DMS53 (cell line): ENCODE measurements at regions not wholly inside any gene's neighbourhood (a gene's known extent, or its start where the extent isn't known, plus 50 kb on each side); places are given as distances from the start of the nearest gene placed in this dataset.
"Not testable (repeated sequence)": the region's sequence is repeated elsewhere in the genome, so short reads cannot be mapped to it uniquely, and the experiment has no call there.

Experiments
- DNase-seq: peaks from one replicate; lab custom pipeline; 2025; lab: John Stamatoyannopoulos, UW

DNA sequence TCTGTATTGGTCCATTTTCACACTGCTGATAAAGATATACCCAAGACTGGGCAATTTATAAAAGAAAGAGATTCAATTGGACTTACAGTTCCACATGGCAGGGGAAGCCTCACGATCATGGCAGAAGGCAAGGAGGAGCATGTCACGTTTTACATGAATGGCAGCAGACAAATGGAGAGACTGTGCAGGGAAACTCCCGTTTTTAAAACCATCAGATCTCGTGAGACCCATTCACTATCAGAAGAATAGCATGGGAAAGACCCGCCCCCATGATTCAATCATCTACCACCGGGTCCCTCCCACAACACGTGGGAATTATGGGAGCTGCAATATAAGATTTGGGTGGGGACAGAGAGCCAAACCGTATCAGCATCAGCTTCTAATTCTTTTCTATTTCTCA is 217.0 kb downstream of the ANAPC1 start:
- DNase-seq = no peak

DNA sequence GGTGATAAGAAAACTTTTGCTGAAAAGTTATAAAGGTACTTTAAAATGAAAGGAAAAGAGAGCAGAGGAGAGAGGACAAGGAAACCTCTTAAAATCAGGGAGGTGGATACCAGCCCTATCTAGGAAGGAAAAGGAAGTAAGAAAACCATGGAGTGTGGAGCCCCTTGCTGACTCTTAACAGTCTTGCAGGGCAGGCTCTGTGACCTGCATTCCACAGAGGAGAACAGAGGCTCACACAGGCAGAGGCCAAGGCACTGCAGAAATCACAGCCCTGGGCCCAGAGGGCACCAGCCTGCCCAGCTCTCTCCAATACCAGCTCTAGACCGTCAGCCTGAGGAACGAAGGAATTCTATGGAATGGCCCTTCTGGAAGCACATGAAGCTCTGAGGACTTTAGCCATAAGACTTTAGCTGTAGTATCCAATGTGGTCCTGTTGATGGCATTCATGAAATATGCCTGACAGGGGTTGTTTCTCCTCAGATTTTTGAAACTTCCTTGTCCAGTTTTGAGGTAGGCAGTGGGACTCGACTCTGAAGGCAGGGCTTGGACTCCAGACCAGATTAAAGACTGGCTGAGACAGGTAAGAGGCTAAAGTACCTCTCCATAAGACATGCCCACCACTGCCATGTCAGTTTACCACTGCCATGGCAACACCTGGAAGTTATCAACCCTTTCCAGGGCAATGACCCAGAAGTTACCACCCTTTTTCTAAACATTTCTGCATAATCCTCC is 216.3 kb downstream of the ANAPC1 start:
- peak; percentile 72 for DNase-seq

DNA sequence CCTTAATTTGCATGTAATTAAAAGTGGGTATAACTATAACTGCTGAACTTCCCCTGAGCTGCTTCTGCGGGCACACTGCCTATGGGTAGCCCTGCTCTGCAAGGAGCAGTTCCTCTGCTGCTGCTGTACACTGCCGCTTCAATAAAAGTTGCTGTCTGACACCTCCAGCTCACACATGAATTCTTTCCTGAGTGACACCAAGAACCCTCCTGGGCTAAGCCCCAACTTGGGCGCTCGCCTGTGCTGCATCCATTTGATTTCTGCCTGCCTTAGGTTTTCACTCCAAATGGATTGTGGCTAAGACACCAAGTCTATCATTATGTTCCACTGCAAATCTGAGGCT is 215.7 kb downstream of the ANAPC1 start:
- no peak for DNase-seq

DNA sequence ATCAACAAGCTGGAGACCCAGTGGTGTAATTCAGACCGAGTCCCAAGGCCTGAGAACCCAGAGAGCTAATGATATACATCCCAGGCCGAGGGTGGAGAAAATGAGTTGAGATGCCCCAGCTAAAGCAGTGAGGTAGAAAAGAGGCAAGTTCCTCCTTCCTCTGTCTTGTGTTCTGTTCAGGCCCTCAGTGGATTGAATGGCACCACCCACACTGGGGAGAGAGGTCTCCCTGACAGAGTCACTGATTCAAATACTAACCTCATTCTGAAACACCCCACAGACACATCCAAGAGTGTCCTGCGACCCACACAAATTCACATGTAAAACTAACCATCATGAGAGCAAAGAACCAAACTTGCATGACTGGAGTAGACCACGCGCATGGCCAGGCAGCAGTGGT is 215.3 kb downstream of the ANAPC1 start:
- DNase-seq = no peak

DNA sequence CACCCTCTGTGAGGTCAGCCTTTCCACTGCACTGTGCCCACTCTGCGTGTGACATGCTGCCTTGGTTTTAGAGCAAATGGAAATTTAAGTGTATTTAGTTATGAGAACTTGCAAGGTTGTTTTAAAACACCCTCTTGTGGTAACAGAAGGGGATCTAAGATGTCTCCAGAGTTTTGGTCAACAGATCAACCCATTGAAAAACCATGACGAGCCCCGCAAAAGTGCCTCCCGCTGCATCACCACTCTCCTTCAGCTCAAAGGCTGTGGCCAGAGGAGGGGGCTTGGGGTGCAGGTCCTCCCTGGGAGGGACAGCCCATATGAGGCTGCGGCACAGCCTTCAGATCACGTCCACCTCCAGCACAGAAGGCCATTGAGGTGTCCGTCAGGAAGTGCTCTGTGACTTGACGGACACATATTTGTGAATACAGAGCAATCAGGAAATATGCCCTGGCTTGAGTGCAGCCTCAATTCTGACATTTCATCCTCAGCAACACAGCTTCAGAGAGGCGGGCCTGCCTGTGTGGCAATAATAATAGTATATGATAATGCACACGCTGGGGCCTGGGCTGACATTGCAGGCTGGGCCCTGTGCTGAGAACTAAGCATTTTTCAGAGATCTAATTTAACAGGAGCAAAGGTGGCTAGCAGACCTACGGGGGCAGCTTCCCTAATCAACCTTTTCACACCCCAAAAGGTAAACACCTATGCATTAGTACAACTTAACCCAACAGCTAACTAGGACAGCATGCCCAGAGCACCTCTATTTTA is 213.9 kb downstream of the ANAPC1 start:
- DNase-seq = no peak

DNA sequence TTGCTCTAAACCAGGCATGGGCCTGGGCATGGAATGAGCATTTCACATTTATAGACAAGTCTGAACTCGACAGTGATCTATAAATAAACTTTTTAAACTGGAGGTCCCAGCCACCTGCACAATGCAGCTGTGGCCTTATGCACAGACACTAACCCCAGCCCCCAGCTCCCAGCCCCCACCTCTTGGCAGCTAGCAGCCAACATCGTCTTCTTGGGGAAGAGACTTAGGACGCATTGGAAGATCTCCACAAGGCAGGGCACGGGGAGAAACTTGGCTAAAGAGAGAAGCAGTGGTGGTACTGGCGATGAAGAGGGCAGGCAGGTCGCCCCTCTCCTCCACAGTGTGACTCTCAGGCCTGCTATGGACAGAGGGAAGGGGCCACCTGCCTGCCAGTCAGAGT is 213.2 kb downstream of the ANAPC1 start:
- no peak for DNase-seq

DNA sequence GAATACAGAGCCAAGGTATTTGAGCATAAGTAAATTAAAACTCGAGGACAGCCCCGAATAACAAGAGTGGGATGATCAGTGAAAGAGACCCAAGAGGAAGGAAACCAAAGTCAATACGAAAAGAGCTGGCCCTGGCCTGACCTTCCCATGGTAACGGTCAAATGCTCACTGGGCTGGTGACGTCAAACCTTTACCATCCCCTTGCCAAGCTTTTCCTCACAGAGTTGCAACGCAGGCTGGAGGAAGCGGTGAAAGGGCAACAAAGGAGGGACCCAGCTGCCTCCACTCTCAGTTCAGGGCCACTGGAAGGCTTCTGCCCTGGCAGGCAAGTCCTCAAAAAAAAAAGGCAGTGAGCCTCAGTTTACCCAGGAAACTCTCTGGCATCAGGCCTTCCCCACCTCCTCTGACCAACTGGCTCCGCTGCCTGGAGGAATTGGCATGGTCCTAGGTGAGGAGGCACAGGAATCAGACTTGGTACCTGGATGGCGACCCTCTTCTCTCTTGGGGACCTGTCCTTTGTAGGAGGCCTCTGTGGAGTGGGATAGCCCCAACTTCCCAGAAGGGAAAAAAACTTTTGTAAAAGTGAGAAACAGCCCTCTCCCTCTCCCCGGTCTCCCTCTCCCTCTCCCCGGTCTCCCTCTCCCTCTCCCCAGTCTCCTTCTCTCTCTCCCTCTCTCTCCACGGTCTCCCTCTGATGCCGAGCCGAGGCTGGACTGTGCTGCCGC is 212.4 kb downstream of the ANAPC1 start:
- no peak for DNase-seq

DNA sequence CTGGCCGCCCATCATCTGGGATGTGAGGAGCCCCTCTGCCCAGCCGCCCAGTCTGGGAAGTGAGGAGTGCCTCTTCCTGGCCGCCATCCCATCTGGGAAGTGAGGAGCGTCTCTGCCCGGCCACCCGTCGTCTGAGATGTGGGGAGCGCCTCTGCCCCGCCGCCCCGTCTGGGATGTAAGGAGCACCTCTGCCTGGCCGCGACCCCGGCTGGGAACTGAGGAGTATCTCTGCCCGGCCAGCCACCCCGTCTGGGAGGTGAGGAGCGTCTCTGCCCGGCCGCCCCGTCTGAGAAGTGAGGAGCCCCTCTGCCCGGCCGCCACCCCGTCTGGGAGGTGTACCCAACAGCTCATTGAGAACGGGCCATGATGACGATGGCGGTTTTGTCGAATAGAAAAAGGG is 211.4 kb downstream of the ANAPC1 start:
- not testable (repeated sequence) for DNase-seq

DNA sequence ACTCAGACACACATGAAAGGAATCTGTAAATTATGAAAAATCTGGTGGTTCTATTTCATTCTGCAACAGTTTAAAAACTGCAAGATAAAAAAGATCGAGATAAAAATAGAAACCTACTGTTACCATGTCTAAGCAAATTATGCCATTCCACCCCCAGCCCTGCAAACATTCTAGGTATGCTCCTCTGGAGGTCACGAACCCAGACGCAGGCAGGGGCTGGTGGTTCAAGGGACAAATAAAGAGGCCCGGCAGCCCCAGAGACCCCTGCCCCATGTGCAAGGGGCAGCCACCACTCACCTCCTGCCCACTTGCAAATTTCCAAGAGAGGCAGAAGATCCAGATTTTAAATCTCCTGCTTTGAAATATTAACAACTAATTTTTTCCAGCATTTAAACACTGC is 210.5 kb downstream of the ANAPC1 start:
- no peak for DNase-seq

DNA sequence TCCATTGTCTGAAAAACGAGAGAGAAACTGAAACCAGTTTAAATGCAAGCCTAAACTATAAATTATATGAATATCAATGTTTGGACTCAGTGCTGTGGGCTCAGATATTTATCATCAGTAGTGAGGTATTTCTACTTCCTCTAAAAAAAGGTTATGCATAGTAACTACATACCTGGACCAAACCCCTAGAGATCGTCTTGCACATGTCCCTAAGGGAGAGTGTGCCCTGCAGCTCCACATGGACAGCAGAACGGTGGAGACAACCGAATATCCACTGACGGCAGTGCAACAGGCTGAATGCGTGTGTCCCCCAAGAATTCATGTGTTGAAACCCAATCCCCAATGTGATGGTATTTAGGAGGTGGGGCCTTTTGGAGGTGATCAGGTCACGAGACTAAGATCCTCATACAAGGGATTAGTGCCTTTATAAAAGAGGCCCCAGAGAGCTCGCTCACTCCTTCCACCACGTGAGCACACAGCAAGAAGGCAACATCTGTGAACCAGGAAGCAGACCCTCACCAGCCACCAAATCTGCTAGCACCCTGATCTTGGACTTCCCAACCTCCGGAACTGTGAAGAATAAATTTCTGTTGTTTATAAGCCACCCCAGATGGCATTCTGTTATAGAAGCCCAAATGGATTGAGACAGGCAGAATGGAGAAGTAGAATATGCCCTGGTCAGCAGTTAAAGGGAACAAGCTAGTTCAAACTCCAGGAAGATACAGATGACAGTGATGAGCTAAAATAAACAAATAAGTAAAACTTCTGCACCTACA is 208.4 kb downstream of the ANAPC1 start:
- DNase-seq = no peak

DNA sequence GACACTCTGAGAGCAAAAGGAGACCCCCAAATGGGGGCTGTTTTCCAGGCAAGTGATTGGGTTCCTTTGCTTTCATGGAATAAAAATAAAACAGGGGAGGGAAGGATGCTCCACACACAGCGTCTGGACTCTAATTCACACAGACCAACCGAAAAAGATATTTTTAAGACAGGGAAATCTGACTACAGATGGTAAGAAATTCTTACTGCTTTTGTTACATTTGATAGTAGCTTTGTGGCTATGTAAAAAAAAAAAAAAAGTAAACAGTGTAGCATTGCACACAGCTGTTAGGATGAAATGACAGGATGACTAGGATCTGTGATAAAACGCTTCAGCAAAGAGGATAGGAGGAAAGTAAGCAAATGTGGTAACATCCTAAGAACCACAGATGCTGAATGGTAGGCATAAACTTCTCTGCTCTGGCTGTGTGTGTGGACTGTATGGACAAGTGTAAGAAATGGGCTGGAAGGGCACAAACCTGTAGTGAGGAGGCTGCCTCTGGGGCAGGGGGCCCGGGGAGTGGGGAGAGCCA is 207.6 kb downstream of the ANAPC1 start:
- DNase-seq = no peak

DNA sequence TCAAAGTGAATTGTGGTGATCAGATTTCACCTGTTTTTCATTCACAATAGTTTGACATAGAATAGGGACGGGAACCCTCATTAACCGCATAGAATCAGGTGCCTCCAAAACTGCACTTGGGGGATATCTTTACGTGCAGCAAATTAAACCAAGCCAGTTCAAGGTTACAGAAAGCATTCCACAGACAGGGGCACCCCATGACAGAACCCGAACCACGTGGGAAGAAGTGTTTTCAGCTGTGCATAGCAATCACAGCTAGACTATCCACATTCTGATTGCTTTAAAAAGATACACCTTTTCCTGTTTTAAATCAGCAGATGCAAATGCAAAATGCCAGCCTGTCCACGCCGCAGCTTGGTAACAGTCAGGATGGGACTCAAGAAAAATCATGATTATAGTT is 205.8 kb downstream of the ANAPC1 start:
- no peak for DNase-seq

DNA sequence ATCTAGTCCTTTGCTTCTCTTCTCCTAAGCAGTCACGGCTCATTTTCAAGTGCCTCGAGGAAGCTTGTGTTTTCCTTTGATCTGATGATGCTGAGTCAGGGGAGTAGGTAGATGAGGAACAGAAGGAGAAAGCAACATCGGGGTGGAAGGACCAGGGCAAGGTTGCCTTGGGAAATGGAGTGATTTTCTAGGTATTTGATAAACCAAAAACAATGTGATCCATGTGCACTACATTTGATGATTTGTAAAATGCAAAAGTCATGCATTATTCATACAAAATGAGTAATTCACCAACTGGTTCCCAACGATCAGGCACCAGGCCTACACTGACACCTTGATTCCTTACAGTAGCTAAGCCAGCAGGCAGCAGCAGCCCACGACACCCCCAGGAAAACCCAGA is 205.3 kb downstream of the ANAPC1 start:
- peak; percentile 50 for DNase-seq

DNA sequence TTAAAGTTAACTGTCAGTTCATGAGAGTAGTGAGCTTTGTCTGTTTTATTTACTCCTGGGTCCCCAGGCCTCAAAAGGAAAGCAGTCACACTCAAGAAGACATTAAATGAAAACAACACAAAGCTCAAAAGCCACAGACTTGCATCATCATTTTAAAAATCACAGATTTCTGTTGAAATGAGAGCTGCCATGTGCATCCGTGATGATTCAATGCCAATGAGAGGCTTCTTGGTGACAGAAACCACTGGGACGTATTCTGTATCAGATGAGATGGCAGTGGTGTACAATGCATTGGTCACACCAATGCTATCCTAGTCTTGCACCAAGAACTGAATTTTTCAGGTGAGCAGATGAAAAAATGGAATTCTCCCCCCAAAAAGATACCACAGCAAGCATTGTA is 204.8 kb downstream of the ANAPC1 start:
- DNase-seq = no peak

DNA sequence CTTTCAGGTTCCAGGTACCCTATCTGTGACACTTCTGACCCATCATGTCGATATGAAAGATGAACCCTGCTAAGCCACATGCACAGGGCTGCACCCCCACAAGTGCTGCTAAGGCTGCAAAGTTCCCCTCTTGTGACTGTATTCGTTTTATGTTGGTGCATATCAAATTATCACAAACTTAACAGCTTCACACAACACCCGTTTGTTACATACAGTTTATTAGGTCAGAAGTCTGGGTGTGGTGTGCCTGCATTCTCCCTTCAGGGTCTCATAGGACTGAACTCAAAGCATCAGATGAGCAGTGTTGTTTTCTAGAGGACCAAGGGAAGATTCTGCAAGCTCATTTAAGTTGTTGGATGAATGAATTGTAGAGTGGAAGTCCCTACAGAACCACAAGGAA is 199.4 kb downstream of the ANAPC1 start:
- no peak for DNase-seq

DNA sequence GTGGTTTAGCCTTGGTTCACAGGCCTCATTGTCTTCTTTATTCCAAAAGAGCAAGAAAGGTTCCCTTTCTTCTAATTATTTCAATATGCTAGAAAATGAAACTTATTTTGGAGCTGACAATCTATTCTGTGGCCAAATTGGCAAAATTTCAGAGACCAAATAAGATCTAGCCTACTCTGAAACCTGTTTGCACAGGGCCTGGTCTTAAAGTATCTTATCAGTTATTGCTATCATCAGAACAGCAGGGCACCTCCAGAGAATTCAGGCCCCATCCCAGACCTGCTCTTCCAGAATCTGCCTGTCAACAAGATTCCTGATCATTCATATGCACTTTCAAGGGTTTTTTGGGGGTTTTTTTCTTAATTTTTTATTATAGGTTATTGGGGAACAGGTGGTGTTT is 198.7 kb downstream of the ANAPC1 start:
- no peak for DNase-seq

DNA sequence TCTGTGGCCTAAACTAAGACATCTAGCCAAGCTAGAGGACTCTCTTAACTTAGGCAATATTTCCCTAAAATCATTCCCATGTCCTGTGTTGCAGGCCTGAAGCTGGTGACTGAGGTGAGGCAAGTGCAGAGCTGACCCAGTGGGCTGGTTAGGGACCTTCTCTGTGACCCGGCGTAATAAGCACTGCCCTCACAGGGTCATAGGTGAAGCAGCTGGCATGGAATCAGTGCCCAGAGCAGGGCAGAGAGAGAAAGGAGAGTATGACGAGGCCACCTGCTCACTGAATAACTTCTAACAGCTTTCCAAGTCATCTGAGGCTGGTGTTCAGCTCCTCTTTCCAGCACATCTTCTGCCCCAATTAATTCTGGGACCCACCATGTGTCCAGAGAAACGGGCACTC is 197.0 kb downstream of the ANAPC1 start:
- DNase-seq = no peak

DNA sequence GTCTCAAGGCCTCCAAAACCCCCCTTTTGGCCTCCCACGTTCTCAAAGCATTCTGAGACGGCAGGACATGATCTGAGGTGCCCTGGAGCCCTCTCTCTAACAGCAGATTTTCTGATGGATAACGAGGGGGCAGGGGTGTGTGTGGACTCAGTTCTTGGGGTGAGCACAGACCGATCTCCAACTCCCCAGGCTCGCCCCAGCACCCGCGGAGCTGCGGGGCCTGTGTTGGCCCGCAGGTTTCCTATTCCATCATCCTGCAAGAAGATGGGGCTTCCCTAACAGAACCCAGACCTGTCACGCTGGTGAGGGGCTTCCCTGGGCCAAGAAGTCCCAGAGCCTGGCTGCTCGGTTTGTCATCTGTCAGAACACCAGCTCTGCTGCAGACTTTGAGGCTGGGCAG is 196.1 kb downstream of the ANAPC1 start:
- DNase-seq = no peak

DNA sequence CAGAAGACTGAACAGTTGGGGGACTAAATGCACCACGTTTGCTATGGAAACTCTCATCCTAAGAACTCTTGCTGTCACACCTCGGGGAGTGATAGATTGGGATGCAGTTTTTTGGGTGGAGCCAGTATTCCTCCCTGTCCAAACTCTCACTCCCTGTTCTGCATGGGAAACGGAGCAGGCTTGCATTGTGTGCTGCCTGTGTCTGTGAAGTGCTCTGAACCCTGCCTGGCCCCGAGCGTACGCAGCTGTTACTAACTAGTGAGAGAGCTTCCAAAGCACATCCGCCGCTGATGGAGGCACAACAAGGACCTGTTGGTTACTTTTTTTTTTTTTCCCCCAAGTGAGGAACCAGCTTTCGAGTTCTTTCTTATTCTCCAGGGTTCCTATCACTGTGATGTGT is 195.5 kb downstream of the ANAPC1 start:
- DNase-seq = no peak

DNA sequence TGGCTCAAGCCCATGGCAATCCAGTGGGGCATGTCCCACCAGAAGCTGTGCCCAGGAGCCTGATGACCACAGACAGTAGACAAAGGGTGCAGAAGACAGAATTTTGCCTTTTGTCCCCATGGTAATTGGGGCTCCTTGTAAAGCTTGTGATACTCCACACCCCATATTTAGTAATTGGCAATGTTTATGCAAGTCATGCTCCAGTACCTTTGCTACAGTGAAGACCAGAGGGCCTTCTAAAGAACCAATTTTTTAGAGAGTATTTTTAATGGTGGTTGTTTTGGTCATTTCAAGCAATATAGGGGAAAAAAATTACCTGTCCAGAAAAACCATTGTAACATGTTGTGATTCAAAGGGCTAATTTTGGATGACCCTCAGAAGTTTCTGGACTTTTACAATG is 194.8 kb downstream of the ANAPC1 start:
- DNase-seq = no peak

DNA sequence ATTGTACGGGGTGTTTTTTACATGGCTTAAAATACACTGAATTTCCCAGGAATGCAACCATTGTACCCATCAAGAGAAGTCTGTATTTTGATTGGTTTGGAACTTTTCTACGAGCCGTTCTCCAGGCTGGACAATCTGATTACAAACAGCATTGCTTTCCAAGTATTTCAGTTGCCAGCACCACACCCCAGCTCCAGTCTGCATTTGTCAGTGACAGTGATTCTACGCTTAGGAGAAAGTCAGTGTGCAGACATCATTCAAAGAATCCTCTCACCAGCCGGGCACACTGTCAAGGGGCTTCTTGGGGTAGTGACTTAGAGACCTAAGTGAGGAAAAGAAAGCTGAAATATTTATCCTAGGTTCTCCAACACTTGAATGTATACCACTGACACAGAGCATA is 194.1 kb downstream of the ANAPC1 start:
- DNase-seq = no peak

DNA sequence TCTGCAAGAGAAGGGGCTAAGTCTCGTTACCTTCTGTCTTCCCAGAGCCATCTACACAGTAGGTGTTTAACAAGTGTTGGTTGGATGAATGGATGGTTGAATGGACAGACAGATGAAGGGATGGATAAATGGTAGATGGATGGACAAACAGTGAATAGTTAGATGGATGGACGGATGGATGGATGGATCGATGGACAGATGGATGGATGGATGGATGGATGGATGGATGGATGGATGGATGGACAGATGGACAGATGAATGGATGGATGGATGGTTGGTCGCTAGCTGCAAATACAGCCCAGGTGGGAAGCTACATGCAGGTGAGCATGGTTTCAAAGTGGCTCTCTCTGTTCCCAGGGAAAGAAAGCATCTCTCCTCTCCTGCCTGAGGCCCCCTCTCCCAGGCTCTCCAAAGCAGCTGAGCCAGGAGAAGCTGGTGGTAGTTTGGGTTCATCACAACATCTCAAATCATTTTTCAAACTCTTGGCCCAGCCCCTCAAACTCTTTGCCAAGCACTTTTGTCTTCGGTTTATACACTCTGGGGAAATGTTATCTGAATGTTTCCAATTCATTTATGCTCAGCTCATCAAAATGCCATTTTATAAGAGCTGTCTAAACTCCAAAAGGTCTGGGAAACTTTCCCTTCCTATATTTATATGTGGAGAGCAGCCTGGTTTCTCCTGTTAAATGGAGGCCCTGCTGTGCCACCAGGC is 192.7 kb downstream of the ANAPC1 start:
- DNase-seq = no peak
